AG20443 (cell line): ENCODE measurements at regions not wholly inside any gene's neighbourhood (a gene's known extent, or its start where the extent isn't known, plus 50 kb on each side); places are given as distances from the start of the nearest gene placed in this dataset.
A peak's percentile ranks its signal among the peaks of the same experiment; 100 is the strongest.

Experiments used
- DNase-seq: peaks from one replicate; pipeline ENCODE4 v3.0.0; 2012; ENCODE audit warnings: low spot score, mixed read lengths

- no peak for DNase-seq
These were observed 174.9 kb upstream of the KCNJ16 start for GRCh38 chr17:69900101-69900500.

- no peak for DNase-seq
These were observed 174.2 kb upstream of the KCNJ16 start for GRCh38 chr17:69900829-69901228.

- no peak for DNase-seq
These were observed 168.7 kb upstream of the KCNJ16 start for GRCh38 chr17:69906306-69906705.

- DNase-seq: no peak
These were observed 167.7 kb upstream of the KCNJ16 start for GRCh38 chr17:69907132-69907847.

GRCh38 chr17:69908626-69909368, 166.2 kb upstream of the KCNJ16 start:
- DNase-seq: no peak

GRCh38 chr17:69909389-69909788, 165.6 kb upstream of the KCNJ16 start:
- DNase-seq: no peak

GRCh38 chr17:69912805-69913204, 162.2 kb upstream of the KCNJ16 start:
- DNase-seq: no peak

- peak; percentile 39 for DNase-seq
These were observed 161.8 kb upstream of the KCNJ16 start for GRCh38 chr17:69913216-69913615.

- no peak for DNase-seq
These were observed 161.4 kb upstream of the KCNJ16 start for GRCh38 chr17:69913616-69914015.

- no peak for DNase-seq
These were observed 160.5 kb upstream of the KCNJ16 start for GRCh38 chr17:69914520-69914919.

GRCh38 chr17:69916761-69917160, 158.3 kb upstream of the KCNJ16 start:
- DNase-seq: no peak

GRCh38 chr17:69918164-69918563, 156.9 kb upstream of the KCNJ16 start:
- no peak for DNase-seq

GRCh38 chr17:69919789-69920188, 155.2 kb upstream of the KCNJ16 start:
- DNase-seq: no peak

GRCh38 chr17:69921046-69921445, 154.0 kb upstream of the KCNJ16 start:
- DNase-seq: no peak

GRCh38 chr17:69928611-69929010, 146.4 kb upstream of the KCNJ16 start:
- DNase-seq: no peak

GRCh38 chr17:69936996-69937395, 138.0 kb upstream of the KCNJ16 start:
- no peak for DNase-seq

GRCh38 chr17:69943058-69943457, 132.0 kb upstream of the KCNJ16 start:
- no peak for DNase-seq

GRCh38 chr17:69944406-69944805, 130.6 kb upstream of the KCNJ16 start:
- DNase-seq: no peak

GRCh38 chr17:69945698-69946185, 129.3 kb upstream of the KCNJ16 start:
- DNase-seq: peak; percentile 25

- no peak for DNase-seq
These were observed 127.8 kb upstream of the KCNJ16 start for GRCh38 chr17:69947027-69947759.

GRCh38 chr17:69948406-69948805, 126.6 kb upstream of the KCNJ16 start:
- DNase-seq: no peak

GRCh38 chr17:69949496-69949895, 125.5 kb upstream of the KCNJ16 start:
- no peak for DNase-seq
